WTC11 (cell line): ENCODE measurements at regions not wholly inside any gene's neighbourhood (a gene's known extent, or its start where the extent isn't known, plus 50 kb on each side); places are given as distances from the start of the nearest gene placed in this dataset.

Experiments used
- MYBL2 ChIP-seq: sonication (generic); formaldehyde crosslinking; IDR thresholded peaks from 2 replicates; pipeline ENCODE4 v1.8.1; 2023; ENCODE audit warnings: mild to moderate bottlenecking, moderate library complexity, missing genetic modification reagents
- TF ChIP-seq, protein P1 (sequence below): sonication (generic); formaldehyde crosslinking; IDR thresholded peaks from 2 replicates; pipeline ENCODE4 v1.8.1; 2023; ENCODE audit warnings: mild to moderate bottlenecking, moderate library complexity, missing genetic modification reagents
- TF ChIP-seq, protein P2 (sequence below): sonication (generic); formaldehyde crosslinking; IDR thresholded peaks from 2 replicates; pipeline ENCODE4 v1.8.0; 2022; ENCODE audit warnings: mild to moderate bottlenecking, missing genetic modification reagents
- TF ChIP-seq, protein P3 (sequence below): fragments of 200-600 bp; IDR thresholded peaks from 2 replicates; pipeline ENCODE4 v1.8.0; 2022; ENCODE audit warnings: antibody characterized with exemption
- TF ChIP-seq, protein P4 (sequence below): sonication (generic); formaldehyde crosslinking; IDR thresholded peaks from 2 replicates; pipeline ENCODE4 v1.8.1; 2022; ENCODE audit warnings: low read depth, missing genetic modification reagents, borderline replicate concordance

DNA sequence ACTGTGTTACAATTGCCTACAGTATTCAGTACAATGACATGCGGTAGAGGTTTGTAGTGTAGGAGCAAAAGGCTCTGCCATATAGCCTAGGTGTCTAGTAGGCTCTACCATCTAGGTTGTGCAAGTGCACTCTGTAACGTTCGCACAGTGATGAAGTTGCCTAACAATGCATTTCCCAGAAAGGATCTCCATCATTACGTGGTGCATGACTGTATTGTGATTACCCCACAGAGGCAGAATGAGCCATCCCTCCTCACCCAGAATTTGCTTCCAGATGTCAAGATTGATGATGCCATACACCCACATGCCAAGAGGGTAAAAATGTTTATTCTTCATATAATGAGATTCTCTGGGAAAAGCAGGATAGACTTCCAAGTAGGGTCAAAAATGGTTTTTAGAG, 199.3 kb upstream of the CTTNBP2NL start:
- TF ChIP-seq, protein P1, sequence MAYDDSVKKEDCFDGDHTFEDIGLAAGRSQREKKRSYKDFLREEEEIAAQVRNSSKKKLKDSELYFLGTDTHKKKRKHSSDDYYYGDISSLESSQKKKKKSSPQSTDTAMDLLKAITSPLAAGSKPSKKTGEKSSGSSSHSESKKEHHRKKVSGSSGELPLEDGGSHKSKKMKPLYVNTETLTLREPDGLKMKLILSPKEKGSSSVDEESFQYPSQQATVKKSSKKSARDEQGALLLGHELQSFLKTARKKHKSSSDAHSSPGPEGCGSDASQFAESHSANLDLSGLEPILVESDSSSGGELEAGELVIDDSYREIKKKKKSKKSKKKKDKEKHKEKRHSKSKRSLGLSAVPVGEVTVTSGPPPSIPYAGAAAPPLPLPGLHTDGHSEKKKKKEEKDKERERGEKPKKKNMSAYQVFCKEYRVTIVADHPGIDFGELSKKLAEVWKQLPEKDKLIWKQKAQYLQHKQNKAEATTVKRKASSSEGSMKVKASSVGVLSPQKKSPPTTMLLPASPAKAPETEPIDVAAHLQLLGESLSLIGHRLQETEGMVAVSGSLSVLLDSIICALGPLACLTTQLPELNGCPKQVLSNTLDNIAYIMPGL (CRISPR knock-in tag): no peak
- TF ChIP-seq, protein P2, sequence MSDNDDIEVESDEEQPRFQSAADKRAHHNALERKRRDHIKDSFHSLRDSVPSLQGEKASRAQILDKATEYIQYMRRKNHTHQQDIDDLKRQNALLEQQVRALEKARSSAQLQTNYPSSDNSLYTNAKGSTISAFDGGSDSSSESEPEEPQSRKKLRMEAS: no peak
- TF ChIP-seq MYBL2 (CRISPR knock-in tag): no peak
- TF ChIP-seq, protein P3, sequence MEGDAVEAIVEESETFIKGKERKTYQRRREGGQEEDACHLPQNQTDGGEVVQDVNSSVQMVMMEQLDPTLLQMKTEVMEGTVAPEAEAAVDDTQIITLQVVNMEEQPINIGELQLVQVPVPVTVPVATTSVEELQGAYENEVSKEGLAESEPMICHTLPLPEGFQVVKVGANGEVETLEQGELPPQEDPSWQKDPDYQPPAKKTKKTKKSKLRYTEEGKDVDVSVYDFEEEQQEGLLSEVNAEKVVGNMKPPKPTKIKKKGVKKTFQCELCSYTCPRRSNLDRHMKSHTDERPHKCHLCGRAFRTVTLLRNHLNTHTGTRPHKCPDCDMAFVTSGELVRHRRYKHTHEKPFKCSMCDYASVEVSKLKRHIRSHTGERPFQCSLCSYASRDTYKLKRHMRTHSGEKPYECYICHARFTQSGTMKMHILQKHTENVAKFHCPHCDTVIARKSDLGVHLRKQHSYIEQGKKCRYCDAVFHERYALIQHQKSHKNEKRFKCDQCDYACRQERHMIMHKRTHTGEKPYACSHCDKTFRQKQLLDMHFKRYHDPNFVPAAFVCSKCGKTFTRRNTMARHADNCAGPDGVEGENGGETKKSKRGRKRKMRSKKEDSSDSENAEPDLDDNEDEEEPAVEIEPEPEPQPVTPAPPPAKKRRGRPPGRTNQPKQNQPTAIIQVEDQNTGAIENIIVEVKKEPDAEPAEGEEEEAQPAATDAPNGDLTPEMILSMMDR: no peak
- TF ChIP-seq, protein P4, sequence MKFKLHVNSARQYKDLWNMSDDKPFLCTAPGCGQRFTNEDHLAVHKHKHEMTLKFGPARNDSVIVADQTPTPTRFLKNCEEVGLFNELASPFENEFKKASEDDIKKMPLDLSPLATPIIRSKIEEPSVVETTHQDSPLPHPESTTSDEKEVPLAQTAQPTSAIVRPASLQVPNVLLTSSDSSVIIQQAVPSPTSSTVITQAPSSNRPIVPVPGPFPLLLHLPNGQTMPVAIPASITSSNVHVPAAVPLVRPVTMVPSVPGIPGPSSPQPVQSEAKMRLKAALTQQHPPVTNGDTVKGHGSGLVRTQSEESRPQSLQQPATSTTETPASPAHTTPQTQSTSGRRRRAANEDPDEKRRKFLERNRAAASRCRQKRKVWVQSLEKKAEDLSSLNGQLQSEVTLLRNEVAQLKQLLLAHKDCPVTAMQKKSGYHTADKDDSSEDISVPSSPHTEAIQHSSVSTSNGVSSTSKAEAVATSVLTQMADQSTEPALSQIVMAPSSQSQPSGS (CRISPR knock-in tag): no peak
